Left lung (tissue), 4 donors: ENCODE measurements at regions not wholly inside any gene's neighbourhood (a gene's known extent, or its start where the extent isn't known, plus 50 kb on each side); places are given as distances from the start of the nearest gene placed in this dataset.

ENCODE experiments used
- ATAC-seq: fragments of 200-7000 bp; cut with Tn5 transposase; one replicate; pipeline ENCODE4 v1.9.1; 2020; ENCODE audit warnings: moderate library complexity
- DNase-seq, 4 donors: peaks; one replicate each; pipeline ENCODE4 v3.0.0-alpha.2; 2013 to 2020
- H3K27ac ChIP-seq, 2 donors: fragments of 200-600 bp; sonication (generic) in 1 of 2; one replicate each; pipeline versions ENCODE4 v1.5.0 to v1.8.0; 2020 to 2021
- H3K27me3 ChIP-seq, 2 donors: fragments of 200-600 bp; sonication (generic) in 1 of 2; one replicate each; pipeline versions ENCODE4 v1.5.0 to v1.8.0; 2020 to 2021
- H3K36me3 ChIP-seq, 2 donors: fragments of 200-600 bp; sonication (generic) in 1 of 2; one replicate each; pipeline versions ENCODE4 v1.5.0 to v1.8.0; 2020 to 2021
- H3K4me1 ChIP-seq, 2 donors: fragments of 200-600 bp; one replicate each; pipeline ENCODE4 v1.8.0; 2021
- H3K4me3 ChIP-seq, 2 donors: fragments of 200-600 bp; sonication (generic) in 1 of 2; one replicate each; pipeline versions ENCODE4 v1.5.0 to v1.8.0; 2020 to 2021; ENCODE audit warnings: mild to moderate bottlenecking in 1 of 2
- H3K9me3 ChIP-seq, 2 donors: fragments of 200-600 bp; sonication (generic) in 1 of 2; one replicate each; pipeline versions ENCODE4 v1.5.0 to v1.8.0; 2020 to 2021
- CTCF ChIP-seq, 2 donors: fragments of 200-600 bp; sonication (generic) in 1 of 2; IDR thresholded peaks; one replicate each; pipeline versions ENCODE4 v1.5.0 to v1.8.0; 2021; ENCODE audit warnings: antibody characterized with exemption in 2 of 2
- intact Hi-C, 2 donors: fragments of 100-400 bp; cut with DNase I; formaldehyde crosslinking; loops; one replicate each; pipeline versions ENCODE4 v1.11.2 to v1.14.2; 2022
- donor health status: DM: no; HTN: yes; CAD: no.
- donor health status: DM: no; HTN: no; CAD: no.

GRCh38 chr13:40492511-40492910 lies 173.9 kb downstream of the FOXO1 start:
- no peaks in the 10 kb centered on the region for H3K27me3 ChIP-seq
- DNase-seq (no peak), ATAC-seq (no peak)
- H3K36me3 ChIP-seq = no peaks in the 10 kb centered on the region
- H3K9me3 ChIP-seq = no peaks in the 10 kb centered on the region
- no peak overlapping the region for H3K27ac ChIP-seq
- TF ChIP-seq CTCF (IDR thresholded peaks at IDR 0.05) = no peak
- H3K4me3 ChIP-seq = no peak overlapping the region
- peaks cover 0 to 5% of the 10 kb centered on the region in 2 donors for H3K4me1 ChIP-seq
- intact Hi-C loops = no loop called here

- Histone ChIP-seq H3K27me3 (no peaks in the 10 kb centered on the region), H3K9me3 (no peaks in the 10 kb centered on the region), H3K36me3 (no peaks in the 10 kb centered on the region), H3K4me3 (no peak overlapping the region), H3K4me1 (peaks cover 0 to 5% of the 10 kb centered on the region in 2 donors), H3K27ac (no peak overlapping the region)
- ATAC-seq (no peak), DNase-seq (peak in 1 of 4 donors; percentile 25)
- intact Hi-C loops = no loop called here
- TF ChIP-seq CTCF (IDR thresholded peaks at IDR 0.05) = no peak
Observed at GRCh38 chr13:40494513-40494912, 171.9 kb downstream of the FOXO1 start.

GRCh38 chr13:40494946-40495620 lies 171.4 kb downstream of the FOXO1 start:
- Histone ChIP-seq H3K4me1 (peaks cover 0 to 5% of the 10 kb centered on the region in 2 donors), H3K9me3 (no peaks in the 10 kb centered on the region), H3K4me3 (no peak overlapping the region), H3K36me3 (no peaks in the 10 kb centered on the region), H3K27me3 (no peaks in the 10 kb centered on the region), H3K27ac (no peak overlapping the region)
- ATAC-seq (no peak), DNase-seq (no peak)
- intact Hi-C loops = no loop called here
- no peak for TF ChIP-seq CTCF (IDR thresholded peaks at IDR 0.05)

- TF ChIP-seq CTCF (IDR thresholded peaks at IDR 0.05) = no peak
- DNase-seq (no peak), ATAC-seq (no peak)
- Histone ChIP-seq H3K4me3 (no peak overlapping the region), H3K27ac (no peak overlapping the region), H3K27me3 (no peaks in the 10 kb centered on the region), H3K4me1 (peaks cover 0 to 5% of the 10 kb centered on the region in 2 donors), H3K36me3 (no peaks in the 10 kb centered on the region), H3K9me3 (no peaks in the 10 kb centered on the region)
- intact Hi-C loops = no loop called here
Observed at GRCh38 chr13:40495621-40496001, 170.8 kb downstream of the FOXO1 start.

GRCh38 chr13:40496035-40496810 lies 170.2 kb downstream of the FOXO1 start:
- Histone ChIP-seq H3K27ac (no peak overlapping the region), H3K27me3 (no peaks in the 10 kb centered on the region), H3K4me1 (peaks cover 0 to 5% of the 10 kb centered on the region in 2 donors), H3K36me3 (no peaks in the 10 kb centered on the region), H3K4me3 (no peak overlapping the region), H3K9me3 (no peaks in the 10 kb centered on the region)
- intact Hi-C loops = no loop called here
- ATAC-seq = no peak
- TF ChIP-seq CTCF (IDR thresholded peaks at IDR 0.05) = no peak
- no peak for DNase-seq
